HUDEP-2 (cell line): ENCODE measurements at regions not wholly inside any gene's neighbourhood (a gene's known extent, or its start where the extent isn't known, plus 50 kb on each side); places are given as distances from the start of the nearest gene placed in this dataset.

Experiments used
- DNase-seq, 76 experiments: peaks; one replicate each; lab custom pipeline; 2025; ENCODE audit not compliant: unreplicated experiment in 76 of 76; lab: John Stamatoyannopoulos, UW

- no peak for DNase-seq
These were observed 56.0 kb upstream of the ESX1 start for GRCh38 chrX:104310657-104311254.

- peak in 1 of 76 experiments; percentile 1 for DNase-seq
These were observed 55.4 kb upstream of the ESX1 start for GRCh38 chrX:104310090-104310489.

GRCh38 chrX:104309169-104309568 is 54.4 kb upstream of the ESX1 start:
- no peak for DNase-seq

GRCh38 chrX:104307341-104307740 is 52.6 kb upstream of the ESX1 start:
- no peak for DNase-seq

- DNase-seq, result peak in 1 of 76 experiments; percentile 0
These were observed 51.4 kb upstream of the ESX1 start for GRCh38 chrX:104306180-104306579.
